Loucy (cell line): ENCODE measurements at regions not wholly inside any gene's neighbourhood (a gene's known extent, or its start where the extent isn't known, plus 50 kb on each side); places are given as distances from the start of the nearest gene placed in this dataset.

Source experiments
- H2AFZ ChIP-seq: fragments of 200-600 bp; sonication (generic); 2 replicates; pipeline ENCODE4 v1.6.0; 2016; ENCODE audit warnings: antibody characterized with exemption, mild to moderate bottlenecking, low read length, moderate library complexity
- H3F3A ChIP-seq: fragments of 200-600 bp; 2 replicates; pipeline ENCODE4 v1.6.0; 2016; ENCODE audit warnings: antibody characterized with exemption, low read depth, mild to moderate bottlenecking
- H3K27me3 ChIP-seq: fragments of 200-600 bp; sonication (generic); 2 replicates; pipeline ENCODE4 v1.6.1; 2014; ENCODE audit warnings: low read length, mild to moderate bottlenecking; ENCODE audit not compliant: insufficient read depth, poor library complexity, severe bottlenecking
- H3K36me3 ChIP-seq: fragments of 200-600 bp; sonication (generic); 2 replicates; pipeline ENCODE4 v1.6.1; 2016; ENCODE audit warnings: low read length; ENCODE audit not compliant: insufficient read depth
- H3K4me1 ChIP-seq: fragments of 200-600 bp; sonication (generic); 2 replicates; pipeline ENCODE4 v1.5.1; 2014; ENCODE audit warnings: low read length, mild to moderate bottlenecking; ENCODE audit not compliant: insufficient read depth, poor library complexity, severe bottlenecking
- H3K4me2 ChIP-seq: fragments of 200-600 bp; sonication (generic); 2 replicates; pipeline ENCODE4 v1.6.0; 2014; ENCODE audit warnings: antibody characterized with exemption, low read length, low read depth, mild to moderate bottlenecking; ENCODE audit not compliant: poor library complexity, severe bottlenecking
- H3K4me3 ChIP-seq: fragments of 200-600 bp; sonication (generic); 2 replicates; pipeline ENCODE4 v1.5.1; 2014; ENCODE audit warnings: low read length, mild to moderate bottlenecking, mixed read lengths; ENCODE audit not compliant: poor library complexity, severe bottlenecking
- H3K79me2 ChIP-seq: fragments of 200-600 bp; sonication (generic); 2 replicates; pipeline ENCODE4 v1.6.1; 2014; ENCODE audit warnings: low read length; ENCODE audit not compliant: insufficient read depth
- H3K9ac ChIP-seq: fragments of 200-600 bp; sonication (generic); 2 replicates; pipeline ENCODE4 v1.6.0; 2014; ENCODE audit warnings: mild to moderate bottlenecking, low read depth, low read length, moderate library complexity; ENCODE audit not compliant: poor library complexity, severe bottlenecking
- H3K9me2 ChIP-seq: fragments of 200-600 bp; sonication (generic); replicated peaks from 2 replicates; pipeline ENCODE4 v1.6.1; 2016; ENCODE audit warnings: low read depth, low read length, mixed read lengths
- H3K9me3 ChIP-seq: fragments of 200-600 bp; sonication (generic); 2 replicates; pipeline ENCODE4 v1.6.1; 2014; ENCODE audit warnings: mild to moderate bottlenecking, antibody characterized with exemption, low read length, low read depth; ENCODE audit not compliant: insufficient read depth
- H4K20me1 ChIP-seq: fragments of 200-600 bp; sonication (generic); 2 replicates; pipeline ENCODE4 v1.6.0; 2014; ENCODE audit warnings: antibody characterized with exemption, low read length, mild to moderate bottlenecking; ENCODE audit not compliant: insufficient read depth, poor library complexity, severe bottlenecking
- CTCF ChIP-seq: fragments of 200-600 bp; sonication (generic); conservative IDR thresholded peaks from 2 replicates; pipeline ENCODE4 v1.5.1; 2014; ENCODE audit warnings: mild to moderate bottlenecking, antibody characterized with exemption, low read length
- EZH2phosphoT487 ChIP-seq: fragments of 200-600 bp; IDR thresholded peaks from 2 replicates; pipeline ENCODE4 v1.6.1; 2018; ENCODE audit warnings: antibody characterized with exemption, mild to moderate bottlenecking, moderate library complexity, borderline replicate concordance

GRCh38 chr4:83751336-83751949 lies 215.5 kb downstream of the GPAT3 start:
- no peak overlapping the region for H3K4me2 ChIP-seq
- TF ChIP-seq EZH2phosphoT487 (no peak), CTCF (no peak)
- no peak overlapping the region for H3K4me3 ChIP-seq
- H4K20me1 ChIP-seq = no peaks in the 10 kb centered on the region
- H3K9me3 ChIP-seq = no peaks in the 10 kb centered on the region
- H3F3A ChIP-seq = no peaks in the 10 kb centered on the region
- H3K9ac ChIP-seq = no peak overlapping the region
- no peaks in the 10 kb centered on the region for H3K4me1 ChIP-seq
- no peaks in the 10 kb centered on the region for H3K79me2 ChIP-seq
- no peak overlapping the region for H2AFZ ChIP-seq
- H3K36me3 ChIP-seq = no peaks in the 10 kb centered on the region
- no peaks in the 10 kb centered on the region for H3K27me3 ChIP-seq
- no peaks in the 10 kb centered on the region for H3K9me2 ChIP-seq

GRCh38 chr4:83748711-83749110 lies 212.8 kb downstream of the GPAT3 start:
- no peaks in the 10 kb centered on the region for H3K9me2 ChIP-seq
- H4K20me1 ChIP-seq = no peaks in the 10 kb centered on the region
- no peak overlapping the region for H3K4me2 ChIP-seq
- no peak for TF ChIP-seq EZH2phosphoT487
- TF ChIP-seq CTCF = no peak
- no peaks in the 10 kb centered on the region for H3K79me2 ChIP-seq
- no peaks in the 10 kb centered on the region for H3K36me3 ChIP-seq
- H3K9ac ChIP-seq = no peak overlapping the region
- H3F3A ChIP-seq = no peaks in the 10 kb centered on the region
- H3K4me1 ChIP-seq = no peaks in the 10 kb centered on the region
- H2AFZ ChIP-seq = no peak overlapping the region
- no peaks in the 10 kb centered on the region for H3K9me3 ChIP-seq
- H3K27me3 ChIP-seq = no peaks in the 10 kb centered on the region
- no peak overlapping the region for H3K4me3 ChIP-seq

- Histone ChIP-seq H3K79me2 (no peaks in the 10 kb centered on the region), H3K27me3 (no peaks in the 10 kb centered on the region)
Observed at GRCh38 chr4:83738895-83739294, 203.0 kb downstream of the GPAT3 start.

More at GRCh38 chr4:83738895-83739294, 203.0 kb downstream of the GPAT3 start:
- no peak overlapping the region for H2AFZ ChIP-seq
- no peak for TF ChIP-seq CTCF
- TF ChIP-seq EZH2phosphoT487 = no peak
- H3K4me1 ChIP-seq = no peaks in the 10 kb centered on the region
- no peaks in the 10 kb centered on the region for H3F3A ChIP-seq
- no peaks in the 10 kb centered on the region for H3K9me2 ChIP-seq
- H3K36me3 ChIP-seq = no peaks in the 10 kb centered on the region
- H3K9me3 ChIP-seq = no peaks in the 10 kb centered on the region
- no peak overlapping the region for H3K4me2 ChIP-seq
- no peaks in the 10 kb centered on the region for H4K20me1 ChIP-seq
- H3K4me3 ChIP-seq = no peak overlapping the region
- H3K9ac ChIP-seq = no peak overlapping the region
